Limb (tissue), 2 donors: ENCODE measurements at regions not wholly inside any gene's neighbourhood (a gene's known extent, or its start where the extent isn't known, plus 50 kb on each side); places are given as distances from the start of the nearest gene placed in this dataset.
"Not testable (repeated sequence)": the region's sequence is repeated elsewhere in the genome, so short reads cannot be mapped to it uniquely, and the experiment has no call there.

ENCODE experiments used
- DNase-seq, 2 donors: peaks; one replicate each; pipeline ENCODE4 v3.0.0-alpha.2; 2016; ENCODE audit errors: extremely low spot score in 2 of 2

GRCh38 chr16:48105976-48106375, 49.8 kb downstream of the ABCC12 start:
- DNase-seq: no peak

GRCh38 chr16:48105456-48105855, 50.3 kb downstream of the ABCC12 start:
- DNase-seq: no peak

- no peak for DNase-seq
Measured at GRCh38 chr16:48103591-48103990, 52.2 kb downstream of the ABCC12 start.

- DNase-seq: no peak
Measured at GRCh38 chr16:48102083-48103008, 53.4 kb downstream of the ABCC12 start.

DNA sequence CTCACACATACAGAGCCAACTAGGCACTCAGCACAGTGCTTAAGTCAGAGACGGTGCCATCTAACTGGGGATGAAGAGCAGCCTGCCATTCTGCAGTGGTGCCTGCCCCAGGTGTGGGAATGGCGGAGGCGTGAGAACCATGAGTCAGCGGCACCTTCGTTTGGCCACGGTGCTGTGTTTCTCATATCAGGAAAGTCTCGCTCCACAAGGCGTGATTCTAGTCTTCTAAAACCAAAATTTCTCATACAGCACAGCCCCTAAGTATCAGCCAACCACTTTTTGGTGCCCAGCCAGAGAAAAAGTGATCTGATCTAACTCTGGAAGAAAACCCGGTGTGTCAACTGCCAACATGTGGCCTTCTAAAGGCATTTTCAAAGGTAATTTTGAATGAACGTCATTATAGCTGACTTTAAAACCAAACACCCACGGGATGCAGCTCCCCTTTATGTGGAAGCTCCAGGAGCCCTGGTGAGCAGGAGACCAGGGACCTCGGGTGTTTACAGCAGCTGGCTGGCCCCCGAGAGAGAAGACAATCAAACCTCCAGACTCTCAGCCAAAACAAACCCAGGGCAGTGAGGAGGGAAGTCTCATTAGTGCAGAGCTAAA, 54.6 kb downstream of the ABCC12 start:
- no peak for DNase-seq

GRCh38 chr16:48099455-48099854, 56.3 kb downstream of the ABCC12 start:
- no peak for DNase-seq

DNA sequence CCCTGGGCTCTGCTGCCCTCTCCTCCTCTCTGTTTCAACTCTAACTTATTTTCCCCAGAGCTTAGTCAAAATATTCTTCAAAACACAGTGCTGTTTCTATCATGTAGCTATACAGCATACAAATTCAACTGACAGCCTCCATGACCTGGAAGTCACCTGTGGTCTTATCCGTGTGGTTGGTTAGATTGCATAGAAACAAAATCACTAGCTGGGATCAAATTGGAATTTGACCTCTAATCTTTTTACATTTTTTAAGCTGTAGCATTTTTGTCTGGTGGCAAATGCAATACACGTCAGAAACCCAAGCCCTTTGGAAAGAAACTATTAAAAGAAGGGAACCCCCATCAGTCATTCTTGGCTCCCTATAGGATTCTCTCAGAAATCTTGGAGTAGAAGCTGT, 57.3 kb downstream of the ABCC12 start:
- DNase-seq: no peak

GRCh38 chr16:48091117-48091516, 64.7 kb downstream of the ABCC12 start:
- no peak for DNase-seq

GRCh38 chr16:48089053-48089792, 66.6 kb downstream of the ABCC12 start:
- DNase-seq: no peak

DNA sequence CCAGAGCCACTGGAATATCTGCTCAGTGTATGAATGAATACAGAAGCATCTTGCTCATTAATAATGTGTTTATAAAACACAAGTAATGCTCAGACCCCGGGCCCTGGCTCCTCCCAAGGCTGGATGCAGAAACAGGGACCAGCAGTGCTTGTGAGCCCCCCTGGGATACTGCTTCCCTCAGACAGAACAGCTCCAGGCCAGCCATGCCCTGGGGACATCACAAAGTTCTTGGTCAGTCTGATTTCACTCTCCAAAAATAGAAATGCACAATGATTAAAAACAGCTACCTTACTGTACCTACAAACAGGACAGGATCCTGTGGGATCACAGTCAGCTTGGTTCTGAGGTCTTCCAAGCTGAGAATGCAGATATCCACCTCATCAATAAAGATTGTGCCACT, 68.2 kb downstream of the ABCC12 start:
- no peak for DNase-seq

DNA sequence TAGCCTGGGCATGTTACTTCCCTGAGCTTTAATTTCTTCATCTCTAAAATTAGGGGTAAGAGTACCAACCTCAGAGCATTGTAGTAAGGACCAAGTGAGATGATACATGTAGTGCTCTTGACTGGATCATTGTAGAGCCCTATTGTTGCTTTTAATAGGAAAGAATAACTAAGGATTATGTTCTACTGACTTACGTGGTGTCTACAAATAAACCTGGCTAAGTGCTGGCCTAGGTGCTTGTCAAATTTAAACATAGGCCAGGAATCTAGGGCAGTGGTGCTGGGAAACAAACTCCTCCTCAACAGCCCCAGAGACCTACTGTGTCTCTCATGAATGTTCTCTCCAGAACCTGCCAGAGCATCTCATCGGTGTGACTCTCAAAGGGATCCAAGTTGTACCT, 69.4 kb downstream of the ABCC12 start:
- DNase-seq: no peak

DNA sequence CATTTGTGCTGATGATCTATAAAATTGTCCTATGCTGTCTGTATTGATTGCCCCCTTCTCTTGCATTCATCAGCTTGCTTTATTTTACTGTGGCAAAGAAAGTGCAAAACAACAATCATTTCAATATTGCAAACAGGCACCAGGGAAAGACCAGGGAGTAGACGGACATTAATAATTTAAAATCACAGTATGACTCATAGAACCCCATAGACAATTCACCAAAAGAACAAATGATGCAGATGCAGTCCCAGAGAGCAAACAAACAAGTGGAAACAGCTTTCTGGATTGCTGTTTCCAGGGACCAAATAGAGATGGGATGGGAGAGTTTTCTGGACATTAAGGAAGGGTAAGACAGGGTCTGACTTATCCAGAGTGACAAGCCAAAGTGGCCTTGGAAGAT, 70.1 kb downstream of the ABCC12 start:
- DNase-seq: no peak

DNA sequence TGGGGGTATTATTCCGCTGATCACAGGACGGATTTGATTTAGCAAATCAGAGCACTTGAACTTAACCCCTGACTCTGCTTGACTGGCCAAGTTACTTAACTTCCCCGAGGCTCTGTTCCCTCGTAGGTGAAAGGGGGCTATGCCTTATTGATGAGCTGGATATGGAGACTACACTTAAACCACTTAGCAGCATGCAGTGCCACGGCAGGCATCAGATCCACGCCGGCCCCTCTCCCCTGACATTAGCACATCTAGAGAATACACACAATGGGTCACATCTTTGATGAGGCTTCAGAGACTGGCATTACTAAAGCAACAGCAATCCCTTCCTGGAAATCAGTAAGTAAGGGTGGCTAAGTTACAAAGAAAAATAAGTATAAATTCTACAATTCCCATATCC, 71.0 kb downstream of the ABCC12 start:
- no peak for DNase-seq

- peak; percentile 12 to 39 for DNase-seq
Measured at GRCh38 chr16:48082516-48082915, 73.3 kb downstream of the ABCC12 start.

GRCh38 chr16:48081656-48082055, 74.1 kb downstream of the ABCC12 start:
- DNase-seq: no peak

GRCh38 chr16:48076455-48077012, 79.3 kb downstream of the ABCC12 start:
- DNase-seq: no peak

GRCh38 chr16:48075398-48075797, 80.4 kb downstream of the ABCC12 start:
- DNase-seq: no peak

DNA sequence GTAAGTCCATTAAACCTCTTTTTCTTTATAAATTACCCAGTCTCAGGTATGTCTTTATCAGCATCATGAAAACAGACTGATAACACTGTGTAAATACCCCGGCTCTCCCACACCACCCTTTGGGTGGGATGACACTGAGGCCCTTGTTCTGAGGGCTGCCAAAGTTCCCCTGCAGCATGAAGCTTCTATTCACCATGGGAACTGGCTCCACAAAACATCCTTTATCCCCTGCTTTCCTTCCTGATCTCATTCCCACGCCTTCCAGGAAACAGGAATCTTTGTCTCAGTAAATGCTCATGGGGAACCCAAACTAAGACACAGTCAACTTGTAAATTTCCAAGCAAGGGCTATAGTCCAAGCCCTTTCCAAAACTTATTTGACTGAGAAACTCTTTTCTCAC, 88.4 kb downstream of the ABCC12 start:
- no peak for DNase-seq

DNA sequence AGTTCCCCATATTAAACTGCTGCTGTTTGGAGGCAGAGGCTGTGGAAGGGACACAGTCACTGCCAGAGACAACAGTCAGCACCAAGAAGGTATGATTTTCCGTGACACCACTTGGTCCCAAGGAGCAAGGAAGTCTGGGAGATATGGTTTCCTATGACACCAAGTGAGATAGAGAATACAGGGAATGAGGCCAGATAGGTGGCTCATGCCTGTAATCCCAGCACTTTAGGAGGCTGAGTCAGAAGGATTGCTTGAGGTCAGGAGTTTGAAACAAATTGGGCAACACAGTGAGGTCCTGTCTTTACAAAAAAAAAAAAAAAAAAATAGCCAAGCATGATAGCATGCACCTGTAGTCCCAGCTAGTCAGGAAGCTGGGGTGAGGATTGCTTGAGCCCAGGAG, 90.8 kb downstream of the ABCC12 start:
- DNase-seq: no peak

GRCh38 chr16:48062681-48063080, 93.1 kb downstream of the ABCC12 start:
- no peak for DNase-seq

DNA sequence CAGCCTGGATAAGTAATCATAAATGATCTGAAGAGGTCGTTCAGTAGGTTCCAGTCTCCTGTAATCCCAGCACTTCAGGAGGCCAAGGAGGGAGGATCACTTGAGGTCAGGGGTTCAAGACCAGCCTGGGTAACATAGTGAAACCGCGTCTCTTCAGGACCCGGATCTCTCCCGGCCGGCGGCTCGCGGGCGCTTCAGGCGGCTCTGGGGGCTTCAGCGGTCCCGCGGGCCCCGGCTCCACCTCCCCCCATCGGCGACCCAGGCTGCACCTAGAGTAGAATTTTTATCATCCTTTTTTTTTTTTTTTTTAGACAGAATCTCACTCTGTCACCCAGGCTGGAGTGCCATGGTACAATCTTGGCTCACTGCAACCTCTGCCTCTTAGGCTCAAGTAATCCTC, 95.9 kb downstream of the ABCC12 start:
- no peak for DNase-seq

DNA sequence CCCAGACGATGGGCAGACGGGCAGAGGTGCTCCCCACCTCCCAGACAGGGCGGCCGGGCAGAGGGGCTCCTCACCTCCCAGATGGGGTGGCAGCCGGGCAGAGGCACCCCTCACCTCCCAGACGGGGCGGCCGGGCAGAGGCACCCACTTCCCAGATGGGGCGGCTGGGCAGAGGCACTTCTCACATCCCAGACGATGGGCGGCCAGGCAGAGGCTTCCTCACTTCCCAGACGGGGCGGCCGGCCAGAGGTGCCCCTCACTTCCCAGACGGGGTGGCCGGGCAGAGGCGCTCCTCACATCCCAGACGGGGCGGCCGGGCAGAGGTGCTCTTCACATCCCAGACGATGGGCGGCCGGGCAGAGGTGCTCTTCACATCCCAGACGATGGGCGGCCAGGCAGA, 96.6 kb downstream of the ABCC12 start:
- DNase-seq: not testable (repeated sequence)
